ENCODE measurements at regions not wholly inside any gene's neighbourhood (a gene's known extent, or its start where the extent isn't known, plus 50 kb on each side); places are given as distances from the start of the nearest gene placed in this dataset.

DNA sequence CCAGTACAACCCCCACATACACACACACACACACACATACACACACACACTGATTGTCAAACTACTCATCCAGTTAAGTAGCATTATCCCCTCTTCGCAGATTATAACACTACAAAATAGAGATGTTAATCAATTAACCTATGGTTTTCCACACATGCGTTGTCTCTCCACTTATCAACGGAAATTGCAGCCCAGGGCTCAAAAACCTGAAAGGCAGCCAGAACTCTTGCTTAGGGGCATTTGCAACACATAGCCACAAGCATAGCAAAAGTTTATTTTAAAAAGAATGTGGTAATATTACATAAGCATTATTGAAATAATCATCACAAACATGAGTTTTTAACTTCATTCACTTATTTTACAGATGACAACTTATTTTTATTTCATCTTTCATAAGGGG, 265.8 kb downstream of the SLC16A7 start:
- TF ChIP-seq, protein P1, sequence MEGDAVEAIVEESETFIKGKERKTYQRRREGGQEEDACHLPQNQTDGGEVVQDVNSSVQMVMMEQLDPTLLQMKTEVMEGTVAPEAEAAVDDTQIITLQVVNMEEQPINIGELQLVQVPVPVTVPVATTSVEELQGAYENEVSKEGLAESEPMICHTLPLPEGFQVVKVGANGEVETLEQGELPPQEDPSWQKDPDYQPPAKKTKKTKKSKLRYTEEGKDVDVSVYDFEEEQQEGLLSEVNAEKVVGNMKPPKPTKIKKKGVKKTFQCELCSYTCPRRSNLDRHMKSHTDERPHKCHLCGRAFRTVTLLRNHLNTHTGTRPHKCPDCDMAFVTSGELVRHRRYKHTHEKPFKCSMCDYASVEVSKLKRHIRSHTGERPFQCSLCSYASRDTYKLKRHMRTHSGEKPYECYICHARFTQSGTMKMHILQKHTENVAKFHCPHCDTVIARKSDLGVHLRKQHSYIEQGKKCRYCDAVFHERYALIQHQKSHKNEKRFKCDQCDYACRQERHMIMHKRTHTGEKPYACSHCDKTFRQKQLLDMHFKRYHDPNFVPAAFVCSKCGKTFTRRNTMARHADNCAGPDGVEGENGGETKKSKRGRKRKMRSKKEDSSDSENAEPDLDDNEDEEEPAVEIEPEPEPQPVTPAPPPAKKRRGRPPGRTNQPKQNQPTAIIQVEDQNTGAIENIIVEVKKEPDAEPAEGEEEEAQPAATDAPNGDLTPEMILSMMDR (IDR thresholded peaks at IDR 0.05) = no peak
- no peak for TF ChIP-seq POLR2A (IDR thresholded peaks at IDR 0.05)

All from adrenal gland (tissue), 5 donors.